GM21367 (cell line): ENCODE measurements at regions not wholly inside any gene's neighbourhood (a gene's known extent, or its start where the extent isn't known, plus 50 kb on each side); places are given as distances from the start of the nearest gene placed in this dataset.

Experiments used
- ATAC-seq: cut with Tn5 transposase; IDR thresholded peaks from one replicate; pipeline ENCODE4 v1.9.1; 2021; ENCODE audit not compliant: unreplicated experiment

DNA sequence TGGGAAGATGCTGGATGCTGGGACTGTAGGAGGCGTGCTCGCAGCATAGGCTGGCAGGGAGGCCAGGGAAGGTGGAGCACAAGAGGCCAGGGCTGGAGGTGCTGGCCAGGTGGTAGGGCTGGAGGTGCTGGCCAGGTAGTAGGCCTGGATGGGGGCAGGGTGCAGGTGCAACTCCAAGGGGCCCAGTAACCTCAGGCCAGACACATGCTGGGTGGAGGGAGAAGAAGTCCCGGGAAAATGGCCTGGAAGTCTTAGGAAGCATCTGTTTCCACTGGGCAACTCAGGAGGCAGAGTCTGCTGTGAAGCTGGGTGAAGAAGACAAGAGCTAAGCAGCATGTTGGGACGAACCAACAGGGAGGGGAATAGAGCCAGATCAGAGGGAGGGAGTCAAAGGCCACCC, 665.2 kb downstream of the BCL11B start:
- no peak for ATAC-seq

DNA sequence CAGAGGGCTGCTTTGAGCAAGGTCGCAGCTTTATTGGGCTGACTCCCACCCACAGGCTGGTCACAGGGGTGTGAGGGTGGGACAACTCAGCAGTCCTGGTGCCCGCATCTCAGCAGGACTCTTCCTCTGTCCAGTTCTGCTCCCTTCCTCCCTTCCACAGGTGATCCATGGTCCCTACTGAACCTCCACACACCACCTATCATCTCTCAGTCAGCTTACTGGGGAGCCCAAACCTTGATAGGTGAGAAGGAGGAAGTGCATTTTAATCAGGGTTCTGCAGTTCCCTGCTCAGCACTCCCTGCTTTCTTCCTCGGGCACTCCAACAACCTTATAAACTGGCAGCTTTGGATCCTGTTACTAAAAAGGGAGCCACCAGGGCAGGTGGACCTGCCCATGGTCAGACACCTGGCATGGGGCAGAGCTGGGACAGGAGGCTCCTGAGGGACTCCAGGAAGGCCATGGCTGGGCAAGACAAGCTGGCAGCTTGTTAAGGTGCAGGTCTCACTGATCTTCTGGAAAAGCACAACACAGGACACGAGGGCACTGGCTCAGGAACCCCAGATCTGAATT, 664.6 kb downstream of the BCL11B start:
- no peak for ATAC-seq

GRCh38 chr14:98608071-98609060, 663.6 kb downstream of the BCL11B start:
- ATAC-seq, result no peak

DNA sequence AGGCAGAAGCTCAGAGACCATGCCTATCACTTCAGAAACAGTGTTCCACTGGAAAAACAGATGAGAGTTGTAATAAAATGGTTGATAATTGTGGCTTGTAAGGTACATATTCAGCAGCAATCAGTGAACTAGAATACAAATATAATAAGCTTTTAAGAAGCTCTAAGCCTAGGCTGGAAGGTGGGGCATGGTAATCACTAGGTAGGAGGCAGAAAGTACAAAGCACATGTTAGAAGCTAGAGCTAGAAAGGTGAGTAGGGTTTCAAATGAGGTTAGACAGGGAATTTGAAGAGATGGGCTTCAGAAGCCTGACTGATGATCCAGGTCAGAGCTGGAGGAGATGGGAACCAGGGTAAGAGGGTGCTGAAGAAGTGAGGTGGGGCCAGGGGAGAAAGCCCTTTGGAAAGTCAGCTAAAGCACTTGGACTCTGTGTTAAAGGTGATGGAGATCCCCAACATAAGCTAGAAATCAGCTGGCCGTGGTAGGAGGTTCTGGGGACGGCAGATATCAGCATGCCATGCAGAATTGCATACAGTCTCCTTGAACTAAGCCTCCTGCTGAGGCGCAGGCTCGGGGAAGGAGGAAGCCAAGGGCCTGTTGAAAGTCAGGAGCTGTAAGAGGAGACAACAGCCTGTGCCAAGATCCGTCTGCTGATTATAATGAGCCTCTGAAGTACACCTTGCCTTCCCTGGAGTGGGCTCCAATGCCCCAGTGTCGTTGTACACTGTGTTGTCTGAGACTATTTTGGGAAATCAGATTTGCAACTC, 659.4 kb downstream of the BCL11B start:
- no peak for ATAC-seq

DNA sequence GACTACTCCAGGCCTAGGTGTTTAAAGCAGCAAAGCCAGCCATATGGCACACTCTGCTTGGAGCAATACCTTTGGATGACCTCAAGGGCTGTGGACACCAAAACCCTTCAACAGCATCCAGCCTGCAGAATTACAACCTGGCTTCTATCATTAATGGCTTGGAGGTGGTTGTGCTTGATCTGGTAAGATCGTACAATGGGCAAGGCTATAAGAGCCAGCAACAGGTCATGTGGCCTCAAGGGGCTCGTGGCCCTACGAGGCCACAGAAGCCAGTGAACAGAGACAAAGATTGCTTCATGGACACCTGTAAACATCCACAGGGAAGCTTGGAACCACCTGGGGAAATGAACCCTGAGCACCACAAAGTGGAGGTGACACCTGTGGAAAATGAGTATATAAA, 657.3 kb downstream of the BCL11B start:
- ATAC-seq, result no peak

DNA sequence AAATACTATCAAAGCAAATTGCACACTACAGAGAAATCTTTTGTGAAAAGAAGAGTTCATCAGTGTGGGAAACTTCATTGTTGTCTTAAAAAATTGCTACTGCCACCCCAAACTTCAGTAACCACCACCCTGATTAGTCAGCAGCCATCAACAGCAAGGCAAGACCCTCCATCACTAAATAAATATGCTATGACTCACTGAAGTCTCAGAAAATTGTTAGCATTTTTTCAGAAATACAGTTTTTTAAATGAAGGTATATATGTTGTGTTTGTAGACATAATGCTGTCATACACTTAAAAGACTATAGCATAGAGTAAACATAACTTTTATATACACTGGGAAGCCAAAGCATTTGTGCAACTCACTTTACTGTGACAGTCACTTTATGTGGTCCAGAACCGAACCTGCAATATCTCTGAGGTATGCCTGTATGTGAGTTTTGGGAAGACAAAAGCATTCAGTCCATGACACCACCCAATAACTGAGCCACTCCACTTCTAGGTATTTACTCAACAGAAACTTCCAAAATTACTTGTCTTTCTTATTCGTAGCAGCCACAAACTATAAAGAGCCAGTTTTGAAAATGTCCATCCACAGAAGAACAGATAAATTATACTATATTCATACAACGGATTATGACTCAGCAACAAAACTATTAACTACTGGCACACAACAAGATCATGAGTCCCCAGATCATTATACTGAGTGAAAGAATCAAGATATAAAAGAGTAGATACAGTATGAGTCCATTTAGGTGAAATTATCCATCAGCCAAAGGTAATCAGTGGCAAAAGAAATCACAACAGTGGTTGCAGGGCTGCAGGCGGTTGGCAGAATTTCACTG, 649.6 kb downstream of the BCL11B start:
- no peak for ATAC-seq

DNA sequence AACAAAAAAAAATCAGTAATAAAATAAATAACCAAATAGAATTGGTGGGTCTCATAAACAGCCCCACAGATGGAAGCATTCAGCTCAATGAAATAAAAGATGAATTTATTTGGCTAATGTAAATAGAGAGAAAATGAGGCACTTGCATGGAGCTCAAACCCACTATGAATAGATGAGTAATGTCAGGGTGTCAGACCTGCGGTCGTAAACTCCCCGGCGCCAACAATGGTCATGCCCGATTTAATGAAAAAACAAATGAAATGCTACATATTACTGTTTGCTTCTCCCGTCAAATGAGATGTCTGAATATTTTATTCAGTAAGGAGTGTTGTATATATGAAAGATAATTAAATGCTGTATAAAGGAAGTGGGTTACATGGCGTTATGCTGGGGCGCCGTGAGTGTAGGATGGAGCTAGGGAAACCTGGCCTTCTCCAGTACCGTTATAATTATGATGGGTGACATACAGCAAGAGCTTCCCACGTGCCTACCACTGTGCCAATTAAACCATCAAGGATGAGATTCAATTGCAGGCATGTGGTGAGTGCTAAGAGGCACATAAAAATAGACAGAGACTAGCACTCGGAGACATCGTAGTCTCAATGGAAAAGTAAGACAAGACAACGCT, 648.1 kb downstream of the BCL11B start:
- no peak for ATAC-seq

GRCh38 chr14:98633380-98633779, 638.6 kb downstream of the BCL11B start:
- ATAC-seq, result no peak

GRCh38 chr14:98634043-98634820, 637.8 kb downstream of the BCL11B start:
- no peak for ATAC-seq

GRCh38 chr14:98638366-98638765, 633.6 kb downstream of the BCL11B start:
- no peak for ATAC-seq

- ATAC-seq, result no peak
Measured at GRCh38 chr14:98647754-98648153, 624.2 kb downstream of the BCL11B start.

DNA sequence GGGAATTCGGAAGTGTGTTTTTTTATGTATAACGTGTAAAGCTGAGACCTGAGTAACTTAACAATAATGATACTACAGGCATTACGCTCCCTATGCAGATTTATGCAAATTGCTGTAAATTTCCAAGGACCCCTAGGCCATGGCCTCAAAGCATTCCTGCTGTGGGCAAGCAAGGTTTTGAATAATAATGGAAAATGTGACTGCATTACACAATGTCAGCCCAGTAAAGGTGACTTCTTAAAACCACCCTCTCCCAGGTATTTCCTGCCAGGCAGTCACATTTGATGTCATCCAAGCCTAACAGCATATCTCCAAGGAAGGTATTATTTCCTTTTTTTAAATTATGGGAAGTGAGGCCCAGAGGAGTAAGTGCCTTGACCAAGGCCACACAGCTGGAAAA, 621.0 kb downstream of the BCL11B start:
- no peak for ATAC-seq

- no peak for ATAC-seq
Measured at GRCh38 chr14:98665007-98665406, 607.0 kb downstream of the BCL11B start.

GRCh38 chr14:98666545-98666944, 605.5 kb downstream of the BCL11B start:
- no peak for ATAC-seq

DNA sequence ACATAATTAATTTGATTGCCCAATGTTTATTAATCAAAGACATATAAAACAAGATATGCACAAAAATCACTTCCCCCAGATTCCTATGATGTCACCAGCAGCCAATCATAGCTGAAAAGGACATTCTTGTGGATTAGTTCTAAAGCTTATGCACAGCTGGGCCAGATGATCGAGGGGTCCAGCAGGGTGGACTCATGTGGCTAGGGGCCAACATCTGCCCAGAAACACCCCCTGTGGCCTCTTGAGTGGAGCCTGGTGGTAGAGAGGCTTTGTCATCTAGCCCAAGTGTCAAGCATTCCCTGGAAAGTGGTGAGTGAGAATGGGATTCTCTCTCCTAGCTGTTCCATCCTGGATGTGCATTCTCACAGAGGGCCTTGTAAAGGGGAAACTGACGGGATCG, 590.0 kb downstream of the BCL11B start:
- ATAC-seq, result no peak

GRCh38 chr14:98682726-98683125, 589.3 kb downstream of the BCL11B start:
- no peak for ATAC-seq

DNA sequence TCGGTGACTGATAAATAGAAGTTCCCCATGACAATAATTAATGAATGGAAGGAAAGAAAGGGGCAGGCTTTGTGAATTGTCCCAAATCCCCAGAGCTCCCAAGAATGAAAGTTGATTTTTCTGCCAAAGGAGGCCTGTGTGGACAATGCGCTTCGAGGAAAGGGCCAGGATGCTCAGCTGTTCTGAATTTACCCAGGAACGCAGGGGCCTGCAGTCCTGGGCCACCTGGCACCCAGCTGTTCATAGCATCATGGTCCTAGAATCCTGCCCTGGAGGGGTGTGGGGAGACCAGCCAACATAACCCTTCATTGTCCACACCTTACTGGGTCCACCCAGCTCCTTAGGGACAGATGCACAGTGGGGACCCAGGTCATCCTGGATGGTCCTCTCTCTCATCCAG, 587.5 kb downstream of the BCL11B start:
- ATAC-seq, result no peak

GRCh38 chr14:98685725-98686124, 586.3 kb downstream of the BCL11B start:
- no peak for ATAC-seq

DNA sequence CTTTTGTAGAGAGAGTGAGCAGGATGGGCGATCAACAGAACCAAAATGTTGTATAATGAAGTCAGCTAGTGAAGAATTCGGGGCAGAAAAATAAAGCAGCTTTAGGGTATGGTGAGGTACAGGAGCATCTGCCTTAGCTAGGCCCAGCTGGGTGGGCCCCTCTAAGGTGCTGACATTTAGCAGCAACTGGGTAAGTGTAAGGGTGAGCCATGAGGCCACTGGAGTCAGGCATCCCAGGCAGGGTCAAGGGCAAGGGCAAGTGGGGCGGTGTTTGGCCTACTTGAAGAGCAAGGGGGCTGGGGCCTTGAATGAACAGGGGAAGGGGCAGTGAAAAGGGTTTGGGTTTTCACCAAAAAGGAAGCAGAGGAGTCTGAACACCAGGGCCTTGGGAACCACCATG, 583.6 kb downstream of the BCL11B start:
- ATAC-seq, result no peak

GRCh38 chr14:98689951-98690350, 582.0 kb downstream of the BCL11B start:
- no peak for ATAC-seq
